Cardiac fibroblast (primary cell): ENCODE measurements at regions not wholly inside any gene's neighbourhood (a gene's known extent, or its start where the extent isn't known, plus 50 kb on each side); places are given as distances from the start of the nearest gene placed in this dataset.

ENCODE experiments used
- DNase-seq, 2 donors: peaks; one replicate each; pipeline versions ENCODE4 v3.0.0 to v3.0.0-alpha.2; 2010; ENCODE audit warnings: low read depth in 2 of 2
- H3K4me3 ChIP-seq, 2 donors: replicated peaks in 1 of 2; 1 replicate in 1 of 2; 2 replicates in 1 of 2; pipeline ENCODE4 v1.5.1; 2011; ENCODE audit warnings: low read depth in 2 of 2, low read length in 2 of 2, mild to moderate bottlenecking in 2 of 2, moderate library complexity in 1 of 2
- TF ChIP-seq, protein P1 (sequence below): IDR thresholded peaks from one replicate; pipeline ENCODE4 v1.5.1; 2011; ENCODE audit warnings: low read depth, mild to moderate bottlenecking, low read length, inconsistent platforms

DNA sequence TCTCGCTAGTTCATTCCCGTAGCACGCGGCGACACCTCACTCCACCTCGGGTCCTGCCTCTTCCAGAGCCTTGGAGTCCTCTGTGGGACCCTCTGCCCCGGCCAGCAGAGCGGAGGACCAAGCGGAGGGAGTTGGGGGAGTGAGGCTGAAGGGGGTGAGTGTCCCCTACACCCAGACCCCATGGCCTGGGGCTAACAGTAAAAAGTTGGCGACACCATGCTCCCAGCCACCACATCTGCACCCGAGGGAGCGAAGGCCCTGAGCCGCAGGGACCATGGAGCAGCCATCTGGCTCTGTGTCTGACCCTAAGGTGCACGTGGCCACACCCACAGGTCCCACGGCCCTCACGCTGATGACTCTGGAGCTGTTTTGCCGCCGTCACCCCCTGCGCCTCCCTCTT lies 293.8 kb downstream of the BRD1 start:
- no peak for DNase-seq
- TF ChIP-seq, protein P1, sequence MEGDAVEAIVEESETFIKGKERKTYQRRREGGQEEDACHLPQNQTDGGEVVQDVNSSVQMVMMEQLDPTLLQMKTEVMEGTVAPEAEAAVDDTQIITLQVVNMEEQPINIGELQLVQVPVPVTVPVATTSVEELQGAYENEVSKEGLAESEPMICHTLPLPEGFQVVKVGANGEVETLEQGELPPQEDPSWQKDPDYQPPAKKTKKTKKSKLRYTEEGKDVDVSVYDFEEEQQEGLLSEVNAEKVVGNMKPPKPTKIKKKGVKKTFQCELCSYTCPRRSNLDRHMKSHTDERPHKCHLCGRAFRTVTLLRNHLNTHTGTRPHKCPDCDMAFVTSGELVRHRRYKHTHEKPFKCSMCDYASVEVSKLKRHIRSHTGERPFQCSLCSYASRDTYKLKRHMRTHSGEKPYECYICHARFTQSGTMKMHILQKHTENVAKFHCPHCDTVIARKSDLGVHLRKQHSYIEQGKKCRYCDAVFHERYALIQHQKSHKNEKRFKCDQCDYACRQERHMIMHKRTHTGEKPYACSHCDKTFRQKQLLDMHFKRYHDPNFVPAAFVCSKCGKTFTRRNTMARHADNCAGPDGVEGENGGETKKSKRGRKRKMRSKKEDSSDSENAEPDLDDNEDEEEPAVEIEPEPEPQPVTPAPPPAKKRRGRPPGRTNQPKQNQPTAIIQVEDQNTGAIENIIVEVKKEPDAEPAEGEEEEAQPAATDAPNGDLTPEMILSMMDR, result no peak
- H3K4me3 ChIP-seq, result no peak overlapping the region

DNA sequence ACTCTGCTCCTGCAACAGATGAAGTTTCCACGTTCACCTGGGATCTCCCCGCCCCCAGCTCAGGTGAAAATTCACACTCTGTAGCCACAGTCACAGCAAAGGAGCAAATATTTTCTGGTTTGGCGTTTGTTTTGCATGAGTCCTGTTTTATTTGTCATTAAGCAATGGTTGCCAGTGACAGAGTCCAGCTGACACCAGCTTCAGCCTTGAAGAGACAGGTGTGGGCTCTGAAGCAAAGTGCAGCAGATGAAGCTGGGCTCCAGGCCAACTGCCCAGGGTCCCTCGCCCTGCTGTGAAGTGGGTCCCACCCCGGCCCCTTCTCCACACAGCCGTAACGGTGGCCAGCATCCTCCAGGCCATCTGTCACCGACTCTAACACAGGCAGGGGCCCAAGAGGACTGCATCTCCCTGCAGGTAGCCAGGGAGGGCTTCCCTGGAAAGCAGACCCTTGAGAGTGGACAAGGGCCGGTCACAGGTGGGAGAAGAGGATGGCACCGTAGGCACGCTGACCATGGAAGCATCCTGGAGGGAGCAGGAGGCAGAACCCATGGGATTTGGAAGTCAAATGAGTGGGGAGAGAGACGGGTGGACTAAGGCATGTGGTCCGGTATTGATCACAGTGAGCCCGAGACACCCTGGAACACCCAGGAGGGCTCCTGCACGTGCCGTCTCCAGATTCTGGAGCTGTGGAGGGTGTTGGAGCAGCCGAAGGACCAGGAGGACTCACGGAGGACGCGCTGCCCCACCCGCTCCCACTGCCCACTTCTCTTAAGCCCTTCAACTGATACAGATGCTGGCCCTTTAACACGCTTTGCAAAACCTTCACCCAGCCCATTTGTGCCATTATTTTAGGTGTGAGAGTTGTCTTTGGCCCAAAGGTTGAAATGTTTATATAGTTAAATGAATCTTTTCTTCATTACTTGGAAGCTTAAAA lies 294.5 kb downstream of the BRD1 start:
- TF ChIP-seq, protein P1, result no peak
- no peak for DNase-seq
- H3K4me3 ChIP-seq, result no peak overlapping the region

DNA sequence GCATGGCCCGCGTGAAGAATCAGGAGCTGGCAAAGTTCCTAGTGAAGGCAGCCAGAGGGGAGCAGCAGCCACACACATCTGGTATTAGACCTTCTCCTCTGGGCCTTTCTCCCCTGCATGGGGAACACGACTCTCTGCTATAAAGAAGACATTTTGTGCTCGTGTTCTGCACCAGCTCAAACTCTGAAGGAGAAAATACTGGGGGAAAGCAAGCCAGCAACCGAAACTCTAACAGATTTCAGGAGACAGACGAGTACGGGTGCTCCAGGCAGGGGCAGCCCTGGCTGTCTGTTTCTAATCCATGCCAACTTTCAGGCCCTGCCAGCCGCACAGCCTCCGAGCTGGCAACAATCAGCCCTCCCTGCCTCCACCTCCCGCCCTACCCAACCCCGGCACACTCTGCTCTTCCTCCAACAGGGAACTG lies 296.3 kb downstream of the BRD1 start:
- TF ChIP-seq, protein P1, result no peak
- no peak overlapping the region for H3K4me3 ChIP-seq
- no peak for DNase-seq

DNA sequence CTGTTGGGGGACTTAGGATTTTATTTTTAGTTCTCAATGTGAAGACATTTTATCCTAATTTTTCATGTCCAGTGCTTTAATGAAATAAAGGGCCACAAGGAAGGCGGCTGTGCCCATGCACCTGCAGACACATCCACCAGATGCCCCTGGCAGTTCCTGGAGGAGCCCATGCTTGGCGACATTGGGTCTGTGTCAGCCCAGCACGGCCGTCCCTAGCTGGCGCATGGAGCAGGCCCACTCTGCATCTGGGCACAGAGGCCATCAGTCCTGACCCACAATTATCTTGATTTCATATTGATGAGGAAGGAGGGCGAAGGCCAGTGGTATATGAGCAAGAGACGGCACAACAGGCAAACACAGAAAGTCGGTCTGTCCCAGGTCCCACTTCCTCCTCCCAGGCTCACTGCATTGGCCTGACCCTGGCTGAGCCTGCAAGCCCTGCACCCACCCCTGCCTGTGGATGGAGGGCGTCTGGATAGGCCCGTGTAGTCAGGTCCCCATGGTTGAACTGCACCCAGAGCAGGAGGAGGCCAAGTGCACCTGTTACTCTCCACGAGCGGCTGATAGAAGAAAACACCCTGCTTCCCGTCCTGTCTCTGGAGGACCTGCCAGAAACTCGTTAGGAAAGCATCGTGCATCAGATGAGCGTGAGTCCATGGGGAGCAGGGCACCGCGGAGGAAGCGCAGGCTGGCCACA lies 296.9 kb downstream of the BRD1 start:
- no peak for DNase-seq
- TF ChIP-seq, protein P1, result no peak
- no peak overlapping the region for H3K4me3 ChIP-seq

DNA sequence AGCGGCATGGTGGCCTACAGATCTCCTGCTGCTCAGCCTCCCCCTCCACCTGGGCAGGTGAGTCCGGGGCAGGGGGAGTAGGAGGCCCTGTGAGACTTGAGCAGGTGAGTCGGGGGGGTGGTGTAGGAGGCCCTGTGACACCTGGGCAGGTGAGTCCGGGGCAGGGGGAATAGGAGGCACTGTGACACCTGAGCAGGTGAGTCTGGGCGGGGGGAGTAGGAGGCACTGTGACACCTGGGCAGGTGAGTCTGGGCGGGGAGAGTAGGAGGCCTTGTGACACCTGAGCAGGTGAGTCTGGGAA lies 299.3 kb downstream of the BRD1 start:
- no peak overlapping the region for H3K4me3 ChIP-seq
- no peak for DNase-seq
- TF ChIP-seq, protein P1, result no peak

DNA sequence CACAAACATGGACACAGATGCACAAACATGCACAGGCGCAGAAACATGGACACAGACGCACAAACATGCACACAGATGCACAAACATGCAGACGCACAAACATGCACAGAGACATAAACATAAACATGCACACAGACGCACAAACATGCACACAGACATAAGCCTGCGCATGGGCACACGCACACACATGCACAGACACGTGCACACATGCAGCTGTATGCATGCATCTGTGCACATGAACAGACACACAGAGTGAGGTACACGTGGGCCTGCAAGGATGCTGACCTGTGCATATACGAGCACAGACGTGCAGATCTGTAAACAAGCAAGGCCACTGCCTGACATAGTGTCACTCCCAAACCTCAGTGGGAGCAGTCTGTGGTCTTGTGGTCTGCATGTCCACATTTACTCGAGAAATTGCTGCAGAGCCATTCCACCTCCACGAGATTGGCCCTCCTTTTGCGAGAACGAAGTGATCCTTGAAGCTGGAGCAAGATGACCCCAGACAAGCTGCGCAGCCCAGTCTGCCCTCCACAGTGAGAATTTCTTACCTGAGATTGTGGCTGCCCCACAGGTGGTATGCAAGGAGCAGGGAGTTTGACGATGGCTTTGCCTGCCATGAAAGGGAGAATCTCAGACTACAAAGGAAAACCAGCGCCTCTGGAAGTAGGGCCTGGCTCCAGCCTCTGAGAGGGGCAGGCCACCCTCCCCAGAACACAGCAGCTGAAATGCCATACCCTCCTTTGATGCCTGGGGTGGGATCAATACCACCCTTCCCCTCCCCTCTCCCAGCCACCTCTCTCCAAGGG lies 299.9 kb downstream of the BRD1 start:
- TF ChIP-seq, protein P1, result no peak
- no peak overlapping the region for H3K4me3 ChIP-seq
- DNase-seq, result no peak
